NCI-H2107 (cell line): ENCODE measurements at regions not wholly inside any gene's neighbourhood (a gene's known extent, or its start where the extent isn't known, plus 50 kb on each side); places are given as distances from the start of the nearest gene placed in this dataset.

Source experiments
- DNase-seq: peaks from one replicate; lab custom pipeline; 2025; lab: John Stamatoyannopoulos, UW

DNA sequence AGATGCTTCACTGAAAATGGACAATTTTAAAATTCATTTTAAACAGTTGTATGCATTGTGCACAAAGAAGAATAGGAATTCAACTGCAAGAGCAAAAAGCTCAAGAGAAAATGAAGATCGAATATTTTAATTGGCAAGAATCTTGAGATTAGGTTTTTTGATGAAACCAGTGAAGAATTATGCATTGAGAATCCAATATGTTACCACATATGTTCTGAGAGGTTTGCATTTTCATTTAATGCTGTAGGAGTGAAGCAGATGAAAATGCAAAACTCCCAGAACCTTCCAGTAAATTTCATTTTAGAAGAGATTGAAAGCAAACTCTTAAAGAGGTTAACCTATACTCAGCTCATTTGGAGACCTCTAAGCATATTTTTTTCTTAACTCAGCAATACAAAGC lies 298.0 kb downstream of the OLFM3 start:
- DNase-seq = no peak

DNA sequence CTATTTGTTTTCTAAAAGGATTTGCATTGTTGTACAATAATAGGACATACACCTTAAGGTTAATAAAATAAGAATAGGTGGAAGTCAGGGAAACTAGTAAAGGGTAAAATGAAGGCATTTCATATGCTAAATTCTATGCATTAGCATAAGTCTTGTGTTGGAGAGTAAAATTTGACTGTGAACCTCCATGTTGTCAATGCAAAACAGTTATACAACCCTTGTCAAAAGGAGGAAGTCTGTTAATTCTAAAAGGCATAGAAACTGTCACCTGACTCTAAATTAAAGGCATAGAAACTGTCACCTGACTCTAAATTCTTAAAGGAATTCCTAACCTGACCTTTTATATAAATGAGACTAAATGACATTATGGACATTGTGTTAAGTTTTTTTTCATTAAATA lies 291.8 kb downstream of the OLFM3 start:
- no peak for DNase-seq

DNA sequence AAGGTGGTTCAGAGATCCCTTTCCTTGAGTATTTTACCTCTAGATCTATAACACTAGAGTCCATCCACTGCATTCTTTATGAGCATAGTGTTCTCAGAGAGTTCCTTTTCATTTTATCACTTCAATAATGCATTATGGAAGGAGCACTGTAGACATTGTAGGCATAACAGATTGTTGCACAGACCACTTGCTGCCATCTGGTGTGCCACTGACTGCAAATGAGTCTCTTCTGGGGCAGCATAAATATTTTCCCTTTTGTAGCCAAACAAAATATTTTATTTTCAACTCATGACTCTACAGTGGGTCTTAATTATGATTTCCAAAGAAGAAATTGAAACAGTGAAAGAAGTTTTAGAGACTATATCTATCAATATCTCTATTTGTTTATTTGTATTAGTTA lies 290.4 kb downstream of the OLFM3 start:
- DNase-seq = no peak

DNA sequence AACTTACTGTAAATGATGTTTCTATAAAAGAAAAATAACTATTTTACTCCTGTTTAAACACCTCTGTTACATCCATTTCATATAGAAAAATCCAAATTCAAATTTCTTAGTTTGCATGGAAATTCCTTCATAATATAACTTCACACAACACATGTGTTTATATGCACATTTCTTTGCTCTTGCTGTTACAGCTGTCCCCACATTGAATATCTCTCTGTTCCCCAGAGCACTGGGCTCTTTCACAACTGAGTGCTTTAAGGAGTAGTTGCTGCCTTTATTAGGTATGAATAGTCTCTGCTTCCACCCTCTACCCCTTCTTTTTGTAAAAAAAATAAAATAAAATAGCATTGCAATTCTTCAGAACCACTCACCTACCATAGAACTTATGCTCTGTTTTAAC lies 287.0 kb downstream of the OLFM3 start:
- DNase-seq = no peak

DNA sequence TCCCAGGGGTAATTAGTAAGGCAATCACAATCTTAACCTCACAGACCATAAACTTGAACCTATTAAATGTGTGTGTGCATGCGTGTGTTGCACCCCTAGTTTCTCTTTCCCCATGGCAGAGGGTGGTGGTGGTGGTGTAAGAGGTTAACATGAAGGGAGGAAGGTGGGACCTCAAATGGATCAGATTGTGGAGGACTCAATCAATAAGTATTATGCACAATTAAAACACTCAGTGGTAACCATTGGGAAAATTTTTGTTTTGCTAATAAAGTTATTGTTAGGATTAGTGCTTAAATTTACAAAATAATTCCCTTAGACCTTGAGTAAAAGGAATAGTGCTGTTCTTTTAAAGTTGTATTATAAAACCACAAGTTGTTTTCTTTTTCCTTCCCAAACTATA lies 283.0 kb downstream of the OLFM3 start:
- DNase-seq = no peak

DNA sequence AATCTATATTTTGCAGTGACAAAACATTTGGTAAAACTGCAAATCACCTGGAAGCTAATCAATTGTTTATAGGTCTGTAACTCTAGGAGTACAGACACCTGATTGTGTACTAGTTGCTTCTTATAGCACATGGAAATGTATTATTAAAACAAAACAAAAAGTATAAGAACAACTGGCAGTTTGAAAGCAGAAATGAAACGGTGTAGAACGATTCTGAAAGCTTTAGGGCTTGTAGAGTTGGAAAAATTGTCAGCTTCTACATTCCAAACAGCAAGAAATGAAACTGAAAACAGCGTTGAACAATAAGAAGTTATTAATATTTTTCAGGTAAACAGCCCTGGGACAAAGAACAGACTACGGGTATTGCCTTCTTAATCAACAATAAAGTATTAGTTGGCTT lies 273.3 kb downstream of the OLFM3 start:
- no peak for DNase-seq

DNA sequence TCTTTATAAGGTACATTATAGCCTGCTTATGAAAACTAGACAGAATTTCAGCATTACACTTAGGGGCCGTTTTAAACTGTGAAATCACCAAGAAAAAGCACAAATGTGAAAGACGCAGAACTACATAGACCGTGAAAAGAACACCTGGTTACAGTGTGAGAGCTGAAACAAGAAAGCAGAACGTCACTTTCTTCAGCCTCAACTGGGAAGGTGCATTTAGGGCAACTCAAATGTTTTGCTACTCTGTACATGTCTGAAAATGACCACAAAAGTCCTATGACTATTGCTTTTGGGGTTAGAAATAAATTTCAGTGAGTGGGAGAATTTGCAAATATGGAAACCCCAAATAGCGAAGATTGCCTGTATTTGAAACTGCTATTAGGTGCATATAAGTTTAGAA lies 268.7 kb downstream of the OLFM3 start:
- DNase-seq = no peak

DNA sequence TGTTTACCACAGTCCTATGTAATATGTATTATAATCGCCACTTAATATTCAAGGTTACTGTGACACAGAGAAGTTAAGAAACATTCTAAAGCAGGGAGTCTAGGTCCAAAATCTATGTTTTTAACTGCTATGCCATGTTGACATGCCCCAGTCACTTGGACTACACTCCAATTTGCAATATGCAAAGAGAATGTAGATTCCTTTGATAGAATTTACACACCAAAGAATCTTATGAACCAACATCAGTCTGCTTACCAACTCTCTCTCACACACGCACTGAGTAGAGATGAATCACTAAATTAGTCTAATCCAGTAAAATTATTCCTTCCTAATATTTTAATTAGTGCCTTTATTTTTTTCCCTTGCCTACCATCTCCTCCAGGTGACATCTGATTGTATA lies 266.2 kb downstream of the OLFM3 start:
- no peak for DNase-seq

DNA sequence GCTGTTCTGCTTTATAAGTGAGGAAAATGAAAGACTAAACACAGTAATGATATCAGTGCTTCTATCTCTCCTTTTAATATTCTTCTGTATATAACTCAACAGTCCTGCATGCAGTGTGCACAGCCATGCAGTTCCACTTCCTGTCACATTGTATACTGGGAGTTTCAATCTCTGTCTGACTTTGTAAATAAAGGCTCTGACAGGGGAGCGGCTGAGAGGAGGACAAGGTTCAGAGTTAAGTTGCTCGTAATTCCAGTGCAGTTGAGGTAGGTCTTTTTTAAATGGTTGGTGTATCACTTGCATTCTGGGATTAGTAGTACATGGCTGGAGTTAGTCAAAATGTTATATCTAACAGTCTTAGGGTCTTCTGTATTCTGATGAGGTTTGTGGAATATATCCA lies 264.5 kb downstream of the OLFM3 start:
- DNase-seq = no peak

DNA sequence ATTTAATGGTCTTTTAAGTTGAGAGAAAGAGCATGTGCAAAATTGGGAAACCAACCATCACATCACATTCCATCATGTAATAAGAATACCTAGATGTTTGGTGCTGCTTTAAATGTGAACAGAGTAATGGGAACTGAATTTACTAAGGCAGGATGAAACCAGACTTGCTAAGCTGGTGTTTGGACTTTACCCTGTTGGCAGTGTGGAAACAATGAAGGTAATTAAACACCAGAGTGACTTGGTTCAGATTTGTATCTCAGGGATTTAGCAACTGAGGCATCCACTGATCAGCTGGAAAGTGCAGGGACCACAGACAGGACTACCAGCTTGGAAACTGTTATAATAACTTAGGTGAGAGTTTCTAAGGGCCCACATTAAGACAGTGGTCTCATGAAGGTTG lies 263.4 kb downstream of the OLFM3 start:
- no peak for DNase-seq

DNA sequence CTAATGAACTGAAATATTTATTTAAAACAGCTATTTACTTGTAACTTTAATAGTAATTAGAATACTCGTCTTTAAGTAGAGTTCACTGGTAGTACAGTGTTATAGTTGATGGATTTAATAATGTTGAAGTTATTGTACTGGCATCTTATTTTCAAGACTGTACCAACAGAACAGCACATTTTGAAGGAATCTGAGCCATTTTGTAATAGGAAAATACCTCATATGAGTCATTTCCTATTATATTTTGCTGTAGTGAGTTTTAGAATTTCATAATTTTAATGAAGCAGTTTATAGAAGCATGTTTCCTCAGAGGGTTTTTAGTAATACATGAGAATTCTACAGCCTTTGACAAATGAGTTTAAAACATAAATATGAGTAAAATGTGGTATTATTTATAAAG lies 258.3 kb downstream of the OLFM3 start:
- no peak for DNase-seq

DNA sequence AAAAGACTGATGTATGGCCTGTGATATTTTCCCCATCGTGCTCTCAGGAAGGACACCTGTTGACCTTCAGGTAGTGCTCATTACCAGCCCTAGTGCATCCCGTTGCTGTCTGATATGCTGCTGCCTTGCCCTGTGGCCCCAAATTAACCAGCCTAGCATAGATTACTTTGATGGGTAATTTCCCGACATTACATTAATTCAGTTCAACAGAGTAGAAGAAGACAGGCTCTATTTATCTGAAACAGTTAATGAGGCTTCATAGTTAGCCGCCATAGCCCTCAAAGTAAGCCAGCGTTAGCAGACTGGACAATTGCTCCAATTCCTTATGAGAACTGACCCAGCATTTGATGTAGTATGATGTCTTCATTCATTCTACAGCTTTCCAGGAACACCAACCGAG lies 257.6 kb downstream of the OLFM3 start:
- no peak for DNase-seq

DNA sequence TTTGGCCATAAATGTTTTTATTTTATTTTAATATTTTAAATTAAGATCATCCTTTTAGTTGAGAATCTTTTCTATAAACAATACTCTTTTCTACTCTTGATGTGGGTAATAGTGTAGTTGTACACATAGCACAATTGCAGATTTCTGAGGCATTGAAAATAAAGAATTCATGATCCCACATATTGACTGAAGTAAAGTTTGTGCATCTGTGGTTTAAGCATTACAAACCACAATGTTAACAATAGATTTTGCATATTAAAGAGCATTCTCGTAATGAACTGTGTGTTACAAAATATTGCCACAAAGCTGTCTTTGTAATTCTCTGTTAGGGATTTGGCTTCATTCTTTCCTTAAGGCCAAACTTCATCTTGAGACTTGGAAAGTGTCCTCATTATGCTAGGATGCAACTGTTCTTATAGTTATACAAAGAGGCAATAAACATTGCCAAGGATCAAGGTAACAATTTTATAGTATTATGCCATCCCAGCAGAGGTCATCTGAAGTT lies 256.8 kb downstream of the OLFM3 start:
- no peak for DNase-seq

DNA sequence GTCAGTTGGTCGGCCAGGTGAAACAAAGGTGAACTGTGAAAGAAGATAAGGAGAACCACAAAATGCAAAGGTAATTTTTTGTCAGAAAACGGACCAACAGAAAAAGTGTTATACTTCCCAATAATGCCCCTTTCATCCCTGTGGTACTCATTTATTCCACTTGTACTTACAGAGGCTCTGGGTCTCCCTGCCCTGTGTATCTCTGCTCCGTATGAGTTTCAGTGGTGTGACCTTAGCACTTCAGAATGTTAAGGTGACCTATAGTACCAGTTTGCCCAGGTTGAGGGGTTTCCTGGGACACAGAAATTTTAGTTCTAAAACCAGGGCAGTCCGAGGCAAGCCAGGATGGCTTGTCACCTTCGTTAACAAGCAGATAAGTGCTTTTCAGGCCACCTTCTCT lies 254.8 kb downstream of the OLFM3 start:
- DNase-seq = no peak

DNA sequence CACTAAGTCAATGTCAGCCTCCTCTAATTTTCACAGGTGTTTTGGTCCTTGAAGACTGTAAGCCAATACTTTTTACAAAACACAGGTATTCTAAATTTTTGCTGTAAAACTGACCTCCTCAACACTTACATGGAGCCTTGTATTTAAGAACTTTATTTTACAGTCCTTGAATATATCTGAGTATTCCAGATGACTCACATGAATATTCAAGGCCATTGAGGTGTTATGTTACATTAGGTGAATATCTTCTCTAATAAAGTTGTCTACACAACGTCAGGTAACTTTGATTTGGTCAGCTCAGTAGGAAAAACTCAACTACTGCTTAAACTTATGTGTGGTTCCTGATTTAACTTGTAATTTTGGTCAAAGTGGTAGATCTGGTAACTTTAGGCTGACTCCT lies 254.2 kb downstream of the OLFM3 start:
- no peak for DNase-seq

DNA sequence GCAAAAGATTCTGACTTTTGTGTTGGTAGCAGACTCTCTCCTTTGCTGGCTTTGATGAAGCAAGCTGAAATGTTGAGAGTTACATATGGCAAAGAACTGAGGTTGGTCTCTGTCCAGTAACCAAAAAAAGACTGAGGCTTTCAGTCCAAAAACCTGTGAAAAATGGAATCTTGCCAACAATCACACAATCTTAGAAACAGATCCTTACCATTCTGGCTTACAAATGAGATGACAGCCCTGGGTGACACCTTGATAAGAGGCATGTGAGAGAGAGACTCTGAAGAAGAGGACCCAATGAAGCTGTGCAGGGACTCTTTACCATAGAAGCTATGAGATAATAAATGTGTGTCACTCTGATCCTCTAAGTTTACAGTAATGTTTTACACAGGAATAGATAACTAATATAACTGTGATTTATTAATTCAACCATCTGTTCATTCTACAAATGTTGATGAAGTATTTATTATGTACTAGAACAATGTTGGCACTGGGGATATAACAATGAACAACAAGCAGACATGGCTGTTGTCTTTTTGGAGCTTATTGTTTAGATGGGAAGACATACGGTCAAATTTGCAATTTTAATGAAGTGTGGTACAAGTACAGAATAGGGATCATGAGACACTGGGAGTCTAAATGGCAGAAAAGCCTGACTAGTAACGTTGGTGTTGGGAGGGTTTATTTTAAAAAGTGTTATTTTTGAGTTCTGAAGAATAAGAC lies 251.0 kb downstream of the OLFM3 start:
- no peak for DNase-seq

DNA sequence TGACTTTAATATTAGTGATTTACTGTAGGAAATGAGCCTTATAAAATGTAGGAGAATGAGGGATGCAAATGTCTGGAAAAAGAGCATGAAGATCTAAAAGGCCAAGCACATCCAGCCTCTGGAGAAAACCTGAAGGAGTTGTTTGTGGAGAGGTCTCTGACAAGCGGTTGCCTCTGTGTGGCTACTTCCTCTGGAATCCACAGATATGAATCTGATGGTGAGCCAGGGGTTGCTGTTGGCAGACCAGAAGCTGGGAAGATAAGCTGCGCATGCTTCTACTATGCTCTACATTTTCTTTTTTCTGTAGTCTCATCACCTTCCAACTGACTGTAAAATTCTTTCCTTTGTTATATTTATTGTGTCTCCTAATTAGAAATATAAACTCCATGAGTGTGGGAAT lies 248.6 kb downstream of the OLFM3 start:
- no peak for DNase-seq
